Activated B cell treated with CpG ODN at 0.5 μM for 24 hours (primary cell): ENCODE measurements at regions not wholly inside any gene's neighbourhood (a gene's known extent, or its start where the extent isn't known, plus 50 kb on each side); places are given as distances from the start of the nearest gene placed in this dataset.

ENCODE experiments used
- ATAC-seq: fragments of 200-7000 bp; cut with Tn5 transposase; one replicate; pipeline ENCODE4 v1.10.0; 2021; ENCODE audit warnings: low read depth, mild to moderate bottlenecking, moderate library complexity
- CTCF ChIA-PET: fragments of 350-600 bp; sonication (Branson Sonifier 250); formaldehyde crosslinking; loops from one replicate; lab custom pipeline; 2021; ENCODE audit warnings: antibody characterized with exemption; lab: Charles Lee
- POLR2A ChIA-PET: fragments of 350-600 bp; sonication (Branson Sonifier 250); formaldehyde crosslinking; loops from one replicate; lab custom pipeline; 2021; ENCODE audit warnings: antibody characterized with exemption; lab: Charles Lee
- DNase-seq: peaks from one replicate; pipeline ENCODE4 v3.0.0; 2022
- H3K27ac Mint-ChIP-seq: one replicate; pipeline ENCODE4 v1.8.0; 2020; ENCODE audit warnings: mixed read lengths
- H3K27me3 Mint-ChIP-seq: one replicate; pipeline ENCODE4 v1.8.0; 2021; ENCODE audit warnings: mixed read lengths
- H3K36me3 Mint-ChIP-seq: one replicate; pipeline ENCODE4 v1.8.0; 2021; ENCODE audit warnings: low read depth, mixed read lengths
- H3K4me1 Mint-ChIP-seq: one replicate; pipeline ENCODE4 v1.8.0; 2021; ENCODE audit warnings: mixed read lengths
- H3K4me3 Mint-ChIP-seq: one replicate; pipeline ENCODE4 v1.8.0; 2020; ENCODE audit warnings: mild to moderate bottlenecking, mixed read lengths
- H3K9me3 Mint-ChIP-seq: one replicate; pipeline ENCODE4 v1.8.0; 2020; ENCODE audit warnings: mixed read lengths
- intact Hi-C: fragments of 100-400 bp; cut with micrococcal nuclease; formaldehyde crosslinking; loops from one replicate; pipeline ENCODE4 v1.15.1; 2024
- TF ChIP-seq, protein P1 (sequence below): fragments of 200-600 bp; IDR thresholded peaks from one replicate; pipeline ENCODE4 v1.8.0; 2022; ENCODE audit warnings: antibody characterized with exemption, mild to moderate bottlenecking

DNA sequence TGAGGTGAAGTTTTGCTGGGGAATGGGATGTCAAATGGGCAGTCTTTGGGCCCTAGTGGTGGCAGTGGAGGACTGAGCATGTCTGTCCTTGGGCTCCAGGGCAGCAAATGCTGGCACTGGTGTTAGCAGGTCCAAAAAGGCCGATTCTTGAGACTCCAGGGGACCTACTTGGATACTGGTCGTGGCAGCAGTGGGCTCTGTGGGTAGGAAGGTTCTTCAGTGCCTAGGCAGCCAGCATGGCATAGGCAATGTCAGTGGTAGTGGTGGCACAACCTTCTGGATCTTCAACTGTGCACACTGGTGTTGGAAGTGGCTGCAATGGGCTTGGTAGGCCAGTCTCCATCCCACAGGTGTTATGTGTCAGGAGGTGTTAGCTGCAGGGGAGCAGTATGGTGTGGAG, 334.7 kb upstream of the KITLG start:
- no peaks in the 10 kb centered on the region for H3K36me3 Mint-ChIP-seq
- ChIA-PET POLR2A (no interaction called here), CTCF (no interaction called here)
- no peak overlapping the region for H3K27ac Mint-ChIP-seq
- no peak overlapping the region for H3K4me3 Mint-ChIP-seq
- no peaks in the 10 kb centered on the region for H3K4me1 Mint-ChIP-seq
- ATAC-seq (no peak), DNase-seq (no peak)
- intact Hi-C loops, result no loop called here
- H3K9me3 Mint-ChIP-seq, result peaks cover 14% of the 10 kb centered on the region
- TF ChIP-seq, protein P1, sequence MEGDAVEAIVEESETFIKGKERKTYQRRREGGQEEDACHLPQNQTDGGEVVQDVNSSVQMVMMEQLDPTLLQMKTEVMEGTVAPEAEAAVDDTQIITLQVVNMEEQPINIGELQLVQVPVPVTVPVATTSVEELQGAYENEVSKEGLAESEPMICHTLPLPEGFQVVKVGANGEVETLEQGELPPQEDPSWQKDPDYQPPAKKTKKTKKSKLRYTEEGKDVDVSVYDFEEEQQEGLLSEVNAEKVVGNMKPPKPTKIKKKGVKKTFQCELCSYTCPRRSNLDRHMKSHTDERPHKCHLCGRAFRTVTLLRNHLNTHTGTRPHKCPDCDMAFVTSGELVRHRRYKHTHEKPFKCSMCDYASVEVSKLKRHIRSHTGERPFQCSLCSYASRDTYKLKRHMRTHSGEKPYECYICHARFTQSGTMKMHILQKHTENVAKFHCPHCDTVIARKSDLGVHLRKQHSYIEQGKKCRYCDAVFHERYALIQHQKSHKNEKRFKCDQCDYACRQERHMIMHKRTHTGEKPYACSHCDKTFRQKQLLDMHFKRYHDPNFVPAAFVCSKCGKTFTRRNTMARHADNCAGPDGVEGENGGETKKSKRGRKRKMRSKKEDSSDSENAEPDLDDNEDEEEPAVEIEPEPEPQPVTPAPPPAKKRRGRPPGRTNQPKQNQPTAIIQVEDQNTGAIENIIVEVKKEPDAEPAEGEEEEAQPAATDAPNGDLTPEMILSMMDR, result no peak
- no peaks in the 10 kb centered on the region for H3K27me3 Mint-ChIP-seq

DNA sequence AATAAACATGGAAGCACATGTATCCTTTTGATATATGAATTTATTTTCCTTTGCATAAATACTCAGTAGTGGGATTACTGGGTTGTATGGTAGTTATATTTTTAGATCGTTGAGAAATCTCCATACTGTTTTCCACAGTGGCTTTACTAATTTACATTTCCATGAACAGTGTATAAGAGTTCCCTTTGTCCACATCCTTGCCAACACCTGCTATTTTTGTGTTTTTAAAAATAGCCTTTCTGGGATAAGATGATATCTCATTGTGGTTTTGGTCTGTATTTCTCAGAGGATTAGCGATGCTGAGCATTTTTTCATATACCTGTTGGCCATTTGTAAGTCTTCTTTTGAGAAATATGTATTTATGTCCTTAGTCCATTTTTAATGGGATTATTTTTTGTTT, 329.2 kb upstream of the KITLG start:
- POLR2A ChIA-PET, result no interaction called here
- no peak for DNase-seq
- Mint-ChIP-seq H3K27me3 (no peaks in the 10 kb centered on the region), H3K27ac (no peak overlapping the region), H3K4me1 (no peaks in the 10 kb centered on the region), H3K4me3 (no peak overlapping the region), H3K9me3 (peaks cover 8% of the 10 kb centered on the region), H3K36me3 (no peaks in the 10 kb centered on the region)
- CTCF ChIA-PET, result no interaction called here
- TF ChIP-seq, protein P1, result no peak
- no peak for ATAC-seq
- intact Hi-C loops, result no loop called here

DNA sequence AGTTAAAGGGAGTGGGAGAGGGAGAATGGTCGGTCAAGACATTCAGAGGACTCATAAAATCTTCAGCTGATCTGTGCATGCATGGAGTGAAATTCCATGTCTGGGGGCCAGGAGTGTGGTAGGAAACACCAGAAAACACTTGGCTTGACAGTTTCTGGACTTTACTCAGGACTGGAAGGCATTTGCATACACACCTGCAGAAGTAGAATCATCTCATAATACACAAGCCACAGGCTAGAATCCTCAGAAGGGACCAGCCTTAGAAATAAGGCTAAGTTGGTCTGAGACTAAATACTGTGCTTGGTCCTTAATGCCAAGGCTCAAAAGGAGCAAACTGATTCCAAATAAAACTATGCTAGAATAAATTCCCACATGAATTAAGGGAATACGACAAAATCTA, 328.1 kb upstream of the KITLG start:
- Mint-ChIP-seq H3K27me3 (no peaks in the 10 kb centered on the region), H3K36me3 (no peaks in the 10 kb centered on the region), H3K9me3 (peaks cover 2% of the 10 kb centered on the region), H3K27ac (no peak overlapping the region), H3K4me1 (no peaks in the 10 kb centered on the region), H3K4me3 (no peak overlapping the region)
- ATAC-seq (no peak), DNase-seq (no peak)
- ChIA-PET POLR2A (no interaction called here), CTCF (no interaction called here)
- intact Hi-C loops, result no loop called here
- TF ChIP-seq, protein P1, result no peak

DNA sequence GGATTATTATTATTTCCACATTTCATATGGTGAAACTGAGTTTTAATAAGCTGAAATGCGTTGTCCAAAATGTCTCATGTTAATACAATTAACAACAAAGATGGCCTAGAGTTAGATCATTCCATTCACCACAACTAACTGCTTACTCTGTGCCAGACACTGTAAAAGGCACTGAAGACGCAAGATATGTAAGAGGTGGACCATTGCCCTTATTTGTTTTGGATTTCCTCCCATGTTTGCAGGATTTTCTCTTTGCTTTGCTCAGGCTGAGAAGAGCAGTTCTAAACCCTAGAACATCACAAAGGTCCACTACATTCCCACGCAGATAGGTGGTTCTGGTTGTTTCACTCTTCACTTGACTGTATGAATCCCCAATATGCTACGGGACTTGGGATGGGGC, 324.4 kb upstream of the KITLG start:
- ChIA-PET POLR2A (no interaction called here), CTCF (no interaction called here)
- intact Hi-C loops, result no loop called here
- ATAC-seq, result no peak
- no peak overlapping the region for H3K4me3 Mint-ChIP-seq
- H3K9me3 Mint-ChIP-seq, result no peaks in the 10 kb centered on the region
- no peaks in the 10 kb centered on the region for H3K27me3 Mint-ChIP-seq
- H3K36me3 Mint-ChIP-seq, result no peaks in the 10 kb centered on the region
- TF ChIP-seq, protein P1, result no peak
- DNase-seq, result no peak
- no peak overlapping the region for H3K27ac Mint-ChIP-seq
- no peaks in the 10 kb centered on the region for H3K4me1 Mint-ChIP-seq

DNA sequence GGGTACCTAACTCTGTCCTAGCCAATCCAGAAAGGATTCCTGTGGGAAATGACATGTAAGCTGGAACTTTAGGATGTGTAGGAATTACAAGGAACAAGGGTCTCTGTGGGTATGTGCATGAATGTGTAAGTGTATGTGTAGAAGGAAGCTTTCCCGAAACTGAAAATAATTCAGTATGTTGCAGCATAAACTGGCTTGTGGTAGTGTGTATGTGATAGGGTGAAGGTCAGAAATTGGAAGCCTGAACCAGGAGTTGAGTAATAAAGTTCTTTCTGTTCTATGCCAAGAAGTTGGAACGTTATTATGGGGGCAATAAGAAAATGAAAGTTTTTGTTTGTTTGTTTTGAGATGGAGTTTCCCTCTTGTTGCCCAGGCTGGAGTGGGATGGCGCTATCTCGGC, 323.1 kb upstream of the KITLG start:
- ChIA-PET POLR2A (no interaction called here), CTCF (no interaction called here)
- no peaks in the 10 kb centered on the region for H3K27me3 Mint-ChIP-seq
- ATAC-seq (no peak), DNase-seq (no peak)
- no peak overlapping the region for H3K27ac Mint-ChIP-seq
- H3K4me1 Mint-ChIP-seq, result no peaks in the 10 kb centered on the region
- TF ChIP-seq, protein P1, result no peak
- no peaks in the 10 kb centered on the region for H3K36me3 Mint-ChIP-seq
- no peaks in the 10 kb centered on the region for H3K9me3 Mint-ChIP-seq
- intact Hi-C loops, result no loop called here
- H3K4me3 Mint-ChIP-seq, result no peak overlapping the region
